GM23338 (cell line): ENCODE measurements at regions not wholly inside any gene's neighbourhood (a gene's known extent, or its start where the extent isn't known, plus 50 kb on each side); places are given as distances from the start of the nearest gene placed in this dataset.

ENCODE experiments used
- CREB1 ChIP-seq: fragments of 250-450 bp; sonication (Bioruptor Pico); IDR thresholded peaks from 2 replicates; pipeline ENCODE4 v1.5.0; 2020; ENCODE audit warnings: low read depth, mild to moderate bottlenecking, moderate library complexity
- CTCF ChIP-seq, 2 experiments: fragments of 200-600 bp in 1 of 2; sonication (generic) in 1 of 2; conservative IDR thresholded peaks; 2 replicates each; pipeline versions ENCODE4 v1.5.1 to v1.6.1; 2016 to 2017; ENCODE audit warnings: antibody characterized with exemption in 2 of 2, low read depth in 2 of 2, mild to moderate bottlenecking in 2 of 2, moderate library complexity in 1 of 2
- POLR2AphosphoS5 ChIP-seq: IDR thresholded peaks from 2 replicates; pipeline ENCODE4 v1.6.1; 2016; ENCODE audit warnings: antibody characterized with exemption, low read depth
- ZNF114 ChIP-seq: fragments of 250-450 bp; sonication (Bioruptor Pico); IDR thresholded peaks from 2 replicates; pipeline ENCODE4 v1.5.0; 2020; ENCODE audit warnings: mild to moderate bottlenecking, moderate library complexity
- TF ChIP-seq, protein P1 (sequence below): IDR thresholded peaks from one replicate; pipeline ENCODE4 v1.6.1; 2018; ENCODE audit warnings: antibody characterized with exemption; ENCODE audit not compliant: unreplicated experiment

DNA sequence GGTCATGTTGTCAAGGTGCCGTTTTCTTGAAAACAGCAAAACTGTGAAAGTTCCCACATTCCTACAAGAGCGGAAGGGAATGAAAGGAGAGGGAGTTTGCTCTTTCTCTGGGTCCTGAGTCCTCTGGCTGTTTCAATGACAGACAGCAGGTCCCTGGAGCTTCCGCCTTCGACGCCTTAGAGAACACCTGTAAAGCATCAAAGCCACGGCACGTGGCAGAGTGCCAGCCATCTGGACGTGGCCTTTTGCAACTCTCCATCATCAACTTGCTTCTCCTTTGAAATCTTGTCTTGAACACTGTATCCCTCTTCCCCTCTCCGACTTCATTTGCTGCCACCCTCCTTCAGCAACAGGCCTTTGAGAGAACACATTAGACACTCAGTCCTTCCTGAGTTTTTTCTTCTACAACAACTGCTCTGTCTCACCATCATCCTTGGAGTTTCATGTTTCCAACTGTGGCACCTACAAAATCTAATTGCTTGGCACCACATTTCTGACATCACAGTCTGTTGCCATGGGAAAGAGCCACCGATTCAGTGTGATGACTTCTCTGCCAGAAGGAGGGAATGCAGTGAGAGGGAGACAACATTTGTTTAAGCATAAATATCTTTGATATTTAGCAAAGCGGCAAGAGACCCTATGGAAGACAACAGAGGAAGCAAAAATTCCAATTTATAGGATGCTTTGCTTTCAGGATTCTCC is 204.9 kb upstream of the PTER start:
- TF ChIP-seq CTCF (conservative IDR thresholded peaks at IDR 0.05; ENCODE audit: low read depth in 2 of 2) (no peak), ZNF114 (CRISPR knock-in tag) (no peak), POLR2AphosphoS5 (no peak), CREB1 (CRISPR knock-in tag) (no peak)
- TF ChIP-seq, protein P1, sequence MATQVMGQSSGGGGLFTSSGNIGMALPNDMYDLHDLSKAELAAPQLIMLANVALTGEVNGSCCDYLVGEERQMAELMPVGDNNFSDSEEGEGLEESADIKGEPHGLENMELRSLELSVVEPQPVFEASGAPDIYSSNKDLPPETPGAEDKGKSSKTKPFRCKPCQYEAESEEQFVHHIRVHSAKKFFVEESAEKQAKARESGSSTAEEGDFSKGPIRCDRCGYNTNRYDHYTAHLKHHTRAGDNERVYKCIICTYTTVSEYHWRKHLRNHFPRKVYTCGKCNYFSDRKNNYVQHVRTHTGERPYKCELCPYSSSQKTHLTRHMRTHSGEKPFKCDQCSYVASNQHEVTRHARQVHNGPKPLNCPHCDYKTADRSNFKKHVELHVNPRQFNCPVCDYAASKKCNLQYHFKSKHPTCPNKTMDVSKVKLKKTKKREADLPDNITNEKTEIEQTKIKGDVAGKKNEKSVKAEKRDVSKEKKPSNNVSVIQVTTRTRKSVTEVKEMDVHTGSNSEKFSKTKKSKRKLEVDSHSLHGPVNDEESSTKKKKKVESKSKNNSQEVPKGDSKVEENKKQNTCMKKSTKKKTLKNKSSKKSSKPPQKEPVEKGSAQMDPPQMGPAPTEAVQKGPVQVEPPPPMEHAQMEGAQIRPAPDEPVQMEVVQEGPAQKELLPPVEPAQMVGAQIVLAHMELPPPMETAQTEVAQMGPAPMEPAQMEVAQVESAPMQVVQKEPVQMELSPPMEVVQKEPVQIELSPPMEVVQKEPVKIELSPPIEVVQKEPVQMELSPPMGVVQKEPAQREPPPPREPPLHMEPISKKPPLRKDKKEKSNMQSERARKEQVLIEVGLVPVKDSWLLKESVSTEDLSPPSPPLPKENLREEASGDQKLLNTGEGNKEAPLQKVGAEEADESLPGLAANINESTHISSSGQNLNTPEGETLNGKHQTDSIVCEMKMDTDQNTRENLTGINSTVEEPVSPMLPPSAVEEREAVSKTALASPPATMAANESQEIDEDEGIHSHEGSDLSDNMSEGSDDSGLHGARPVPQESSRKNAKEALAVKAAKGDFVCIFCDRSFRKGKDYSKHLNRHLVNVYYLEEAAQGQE, result no peak
